ENCODE measurements at regions not wholly inside any gene's neighbourhood (a gene's known extent, or its start where the extent isn't known, plus 50 kb on each side); places are given as distances from the start of the nearest gene placed in this dataset.

- in situ Hi-C loops (cut with MboI; ENCODE audit: low sequenced_read_pairs), result no loop called here
- Histone ChIP-seq H3K9me3 (no peaks in the 10 kb centered on the region), H3K4me3 (no peak overlapping the region), H3K36me3 (replicated peaks) (no peaks in the 10 kb centered on the region), H3K4me1 (no peaks in the 10 kb centered on the region), H3K27me3 (ENCODE audit: low read depth) (peaks cover 2% of the 10 kb centered on the region; the same call in 1 of the 2 replicates)
- DNase-seq (ENCODE audit: low spot score in 2 of 2), result no peak
Observed at GRCh38 chr2:120525056-120526046, 179.4 kb downstream of the INHBB start.

GRCh38 chr2:120526047-120526562 is 180.2 kb downstream of the INHBB start:
- Histone ChIP-seq H3K4me3 (no peak overlapping the region), H3K9me3 (no peaks in the 10 kb centered on the region), H3K36me3 (replicated peaks) (no peaks in the 10 kb centered on the region), H3K4me1 (no peaks in the 10 kb centered on the region), H3K27me3 (ENCODE audit: low read depth) (peaks cover 2% of the 10 kb centered on the region; the same call in 1 of the 2 replicates)
- in situ Hi-C loops (cut with MboI; ENCODE audit: low sequenced_read_pairs), result no loop called here
- DNase-seq (ENCODE audit: low spot score in 2 of 2), result no peak

- in situ Hi-C loops (cut with MboI; ENCODE audit: low sequenced_read_pairs), result no loop called here
- H3K27me3 ChIP-seq (ENCODE audit: low read depth), result peaks cover 2% of the 10 kb centered on the region; the same call in 1 of the 2 replicates
- H3K4me1 ChIP-seq, result no peaks in the 10 kb centered on the region
- no peak overlapping the region for H3K4me3 ChIP-seq
- no peaks in the 10 kb centered on the region for H3K9me3 ChIP-seq
- no peaks in the 10 kb centered on the region for H3K36me3 ChIP-seq (replicated peaks)
- no peak for DNase-seq (ENCODE audit: low spot score in 2 of 2)
Observed at GRCh38 chr2:120526997-120527945, 181.3 kb downstream of the INHBB start.

GRCh38 chr2:120528051-120528692 is 182.2 kb downstream of the INHBB start:
- DNase-seq (ENCODE audit: low spot score in 2 of 2), result no peak
- no peaks in the 10 kb centered on the region for H3K36me3 ChIP-seq (replicated peaks)
- in situ Hi-C loops (cut with MboI; ENCODE audit: low sequenced_read_pairs), result no loop called here
- H3K4me3 ChIP-seq, result no peak overlapping the region
- H3K9me3 ChIP-seq, result no peaks in the 10 kb centered on the region
- no peaks in the 10 kb centered on the region for H3K4me1 ChIP-seq
- peaks cover 2% of the 10 kb centered on the region; the same call in 1 of the 2 replicates for H3K27me3 ChIP-seq (ENCODE audit: low read depth)

GRCh38 chr2:120528693-120529076 is 182.7 kb downstream of the INHBB start:
- Histone ChIP-seq H3K4me1 (no peaks in the 10 kb centered on the region), H3K36me3 (replicated peaks) (no peaks in the 10 kb centered on the region), H3K4me3 (no peak overlapping the region), H3K27me3 (ENCODE audit: low read depth) (peaks cover 2% of the 10 kb centered on the region; the same call in 1 of the 2 replicates), H3K9me3 (no peaks in the 10 kb centered on the region)
- in situ Hi-C loops (cut with MboI; ENCODE audit: low sequenced_read_pairs), result no loop called here
- DNase-seq (ENCODE audit: low spot score in 2 of 2), result no peak

GRCh38 chr2:120530781-120531180 is 184.8 kb downstream of the INHBB start:
- Histone ChIP-seq H3K9me3 (no peaks in the 10 kb centered on the region), H3K27me3 (ENCODE audit: low read depth) (peaks cover 2% of the 10 kb centered on the region; the same call in 1 of the 2 replicates), H3K4me3 (no peak overlapping the region), H3K36me3 (replicated peaks) (no peaks in the 10 kb centered on the region), H3K4me1 (no peaks in the 10 kb centered on the region)
- DNase-seq (ENCODE audit: low spot score in 2 of 2), result no peak
- in situ Hi-C loops (cut with MboI; ENCODE audit: low sequenced_read_pairs), result loop anchor here (10.0 kb wide), 1 partner anchor 186 kb away; the partner anchor contains the start of gene INHBB

- H3K4me1 ChIP-seq, result no peaks in the 10 kb centered on the region
- no peaks in the 10 kb centered on the region for H3K36me3 ChIP-seq (replicated peaks)
- H3K27me3 ChIP-seq (ENCODE audit: low read depth), result peaks cover 2% of the 10 kb centered on the region; the same call in 1 of the 2 replicates
- H3K9me3 ChIP-seq, result no peaks in the 10 kb centered on the region
- in situ Hi-C loops (cut with MboI; ENCODE audit: low sequenced_read_pairs), result loop anchor here (10.0 kb wide), 1 partner anchor 187 kb away; the partner anchor contains the start of gene INHBB
- DNase-seq (ENCODE audit: low spot score in 2 of 2), result no peak
- H3K4me3 ChIP-seq, result no peak overlapping the region
Observed at GRCh38 chr2:120531365-120531764, 185.4 kb downstream of the INHBB start.

- in situ Hi-C loops (cut with MboI; ENCODE audit: low sequenced_read_pairs), result loop anchor here (10.0 kb wide), 1 partner anchor 187 kb away; the partner anchor contains the start of gene INHBB
- no peak for DNase-seq (ENCODE audit: low spot score in 2 of 2)
- Histone ChIP-seq H3K4me1 (no peaks in the 10 kb centered on the region), H3K9me3 (no peaks in the 10 kb centered on the region), H3K36me3 (replicated peaks) (no peaks in the 10 kb centered on the region), H3K4me3 (no peak overlapping the region), H3K27me3 (ENCODE audit: low read depth) (peaks cover 2% of the 10 kb centered on the region; the same call in 1 of the 2 replicates)
Observed at GRCh38 chr2:120531863-120532600, 186.1 kb downstream of the INHBB start.

GRCh38 chr2:120533625-120534024 is 187.7 kb downstream of the INHBB start:
- in situ Hi-C loops (cut with MboI; ENCODE audit: low sequenced_read_pairs), result loop anchor here (10.0 kb wide), 1 partner anchor 189 kb away; the partner anchor contains the start of gene INHBB

GRCh38 chr2:120534457-120534856 is 188.5 kb downstream of the INHBB start:
- no peak for DNase-seq (ENCODE audit: low spot score in 2 of 2)
- no peaks in the 10 kb centered on the region for H3K36me3 ChIP-seq (replicated peaks)
- in situ Hi-C loops (cut with MboI; ENCODE audit: low sequenced_read_pairs), result loop anchor here (10.0 kb wide), 1 partner anchor 190 kb away; the partner anchor contains the start of gene INHBB
- H3K4me1 ChIP-seq, result no peaks in the 10 kb centered on the region
- H3K4me3 ChIP-seq, result no peak overlapping the region
- peaks cover 2% of the 10 kb centered on the region; the same call in 1 of the 2 replicates for H3K27me3 ChIP-seq (ENCODE audit: low read depth)
- no peaks in the 10 kb centered on the region for H3K9me3 ChIP-seq

More at GRCh38 chr2:120533625-120534024, 187.7 kb downstream of the INHBB start:
- Histone ChIP-seq H3K36me3 (replicated peaks) (no peaks in the 10 kb centered on the region), H3K9me3 (no peaks in the 10 kb centered on the region), H3K4me3 (no peak overlapping the region), H3K4me1 (no peaks in the 10 kb centered on the region), H3K27me3 (ENCODE audit: low read depth) (peaks cover 2% of the 10 kb centered on the region; the same call in 1 of the 2 replicates)
- no peak for DNase-seq (ENCODE audit: low spot score in 2 of 2)

- in situ Hi-C loops (cut with MboI; ENCODE audit: low sequenced_read_pairs), result loop anchor here (10.0 kb wide), 1 partner anchor 190 kb away; the partner anchor contains the start of gene INHBB
- no peaks in the 10 kb centered on the region for H3K9me3 ChIP-seq
Observed at GRCh38 chr2:120535081-120535480, 189.1 kb downstream of the INHBB start.

GRCh38 chr2:120536141-120536540 is 190.2 kb downstream of the INHBB start:
- no peaks in the 10 kb centered on the region for H3K9me3 ChIP-seq
- no peak for DNase-seq (ENCODE audit: low spot score in 2 of 2)
- no peaks in the 10 kb centered on the region for H3K36me3 ChIP-seq (replicated peaks)
- H3K4me1 ChIP-seq, result no peaks in the 10 kb centered on the region
- in situ Hi-C loops (cut with MboI; ENCODE audit: low sequenced_read_pairs), result loop anchor here (10.0 kb wide), 1 partner anchor 191 kb away; the partner anchor contains the start of gene INHBB
- H3K27me3 ChIP-seq (ENCODE audit: low read depth), result no peaks in the 10 kb centered on the region; the same call in 1 of the 2 replicates
- no peak overlapping the region for H3K4me3 ChIP-seq

More at GRCh38 chr2:120535081-120535480, 189.1 kb downstream of the INHBB start:
- Histone ChIP-seq H3K36me3 (replicated peaks) (no peaks in the 10 kb centered on the region), H3K4me1 (no peaks in the 10 kb centered on the region), H3K4me3 (no peak overlapping the region), H3K27me3 (ENCODE audit: low read depth) (no peaks in the 10 kb centered on the region; the same call in 1 of the 2 replicates)
- no peak for DNase-seq (ENCODE audit: low spot score in 2 of 2)
